GM12864 (cell line): ENCODE measurements at regions not wholly inside any gene's neighbourhood (a gene's known extent, or its start where the extent isn't known, plus 50 kb on each side); places are given as distances from the start of the nearest gene placed in this dataset.

ENCODE experiments used
- DNase-seq: peaks from one replicate; pipeline ENCODE4 v3.0.0-alpha.2; 2011; ENCODE audit warnings: low read depth
- H3K4me3 ChIP-seq: 2 replicates; pipeline ENCODE4 v1.5.1; 2011; ENCODE audit warnings: mild to moderate bottlenecking, low read depth, low read length, control low read depth
- TF ChIP-seq, protein P1 (sequence below): IDR thresholded peaks from 2 replicates; pipeline ENCODE4 v1.5.1; 2011; ENCODE audit warnings: low read depth, mild to moderate bottlenecking, moderate library complexity, low read length, control low read depth, inconsistent platforms; ENCODE audit errors: missing control alignments

- DNase-seq: no peak
- H3K4me3 ChIP-seq: no peak overlapping the region
- TF ChIP-seq, protein P1, sequence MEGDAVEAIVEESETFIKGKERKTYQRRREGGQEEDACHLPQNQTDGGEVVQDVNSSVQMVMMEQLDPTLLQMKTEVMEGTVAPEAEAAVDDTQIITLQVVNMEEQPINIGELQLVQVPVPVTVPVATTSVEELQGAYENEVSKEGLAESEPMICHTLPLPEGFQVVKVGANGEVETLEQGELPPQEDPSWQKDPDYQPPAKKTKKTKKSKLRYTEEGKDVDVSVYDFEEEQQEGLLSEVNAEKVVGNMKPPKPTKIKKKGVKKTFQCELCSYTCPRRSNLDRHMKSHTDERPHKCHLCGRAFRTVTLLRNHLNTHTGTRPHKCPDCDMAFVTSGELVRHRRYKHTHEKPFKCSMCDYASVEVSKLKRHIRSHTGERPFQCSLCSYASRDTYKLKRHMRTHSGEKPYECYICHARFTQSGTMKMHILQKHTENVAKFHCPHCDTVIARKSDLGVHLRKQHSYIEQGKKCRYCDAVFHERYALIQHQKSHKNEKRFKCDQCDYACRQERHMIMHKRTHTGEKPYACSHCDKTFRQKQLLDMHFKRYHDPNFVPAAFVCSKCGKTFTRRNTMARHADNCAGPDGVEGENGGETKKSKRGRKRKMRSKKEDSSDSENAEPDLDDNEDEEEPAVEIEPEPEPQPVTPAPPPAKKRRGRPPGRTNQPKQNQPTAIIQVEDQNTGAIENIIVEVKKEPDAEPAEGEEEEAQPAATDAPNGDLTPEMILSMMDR: no peak
These were observed 296.2 kb upstream of the ANO3 start for GRCh38 chr11:26035696-26036095.

GRCh38 chr11:26037716-26038115, 294.2 kb upstream of the ANO3 start:
- TF ChIP-seq, protein P1: no peak
- DNase-seq: no peak
- no peak overlapping the region for H3K4me3 ChIP-seq

- TF ChIP-seq, protein P1: no peak
- H3K4me3 ChIP-seq: no peak overlapping the region
- no peak for DNase-seq
These were observed 291.6 kb upstream of the ANO3 start for GRCh38 chr11:26040339-26040738.

DNA sequence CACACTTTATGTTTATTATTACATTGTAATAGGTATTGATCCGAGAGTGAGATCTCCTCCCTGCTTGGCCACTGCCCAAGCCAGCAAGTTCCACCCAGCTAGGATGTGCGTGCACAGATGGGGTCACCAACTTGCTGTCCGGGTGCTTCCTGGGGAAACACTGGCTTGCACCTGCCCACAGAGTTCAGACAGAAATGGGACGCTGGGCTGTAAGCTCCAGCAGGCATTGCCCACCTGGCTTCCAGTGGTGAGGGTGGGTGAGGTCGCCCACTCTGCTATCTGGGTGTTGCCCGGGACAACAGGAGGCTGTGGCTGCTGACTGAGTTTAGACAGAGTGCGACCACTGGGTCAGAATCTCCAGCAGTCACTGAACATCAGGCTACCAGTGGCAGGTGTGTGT, 289.8 kb upstream of the ANO3 start:
- TF ChIP-seq, protein P1: no peak
- DNase-seq: no peak
- H3K4me3 ChIP-seq: no peak overlapping the region

- no peak for DNase-seq
- TF ChIP-seq, protein P1: no peak
- no peak overlapping the region for H3K4me3 ChIP-seq
These were observed 288.3 kb upstream of the ANO3 start for GRCh38 chr11:26043665-26044064.

- TF ChIP-seq, protein P1: no peak
- no peak for DNase-seq
- H3K4me3 ChIP-seq: no peak overlapping the region
These were observed 287.5 kb upstream of the ANO3 start for GRCh38 chr11:26044389-26044788.

DNA sequence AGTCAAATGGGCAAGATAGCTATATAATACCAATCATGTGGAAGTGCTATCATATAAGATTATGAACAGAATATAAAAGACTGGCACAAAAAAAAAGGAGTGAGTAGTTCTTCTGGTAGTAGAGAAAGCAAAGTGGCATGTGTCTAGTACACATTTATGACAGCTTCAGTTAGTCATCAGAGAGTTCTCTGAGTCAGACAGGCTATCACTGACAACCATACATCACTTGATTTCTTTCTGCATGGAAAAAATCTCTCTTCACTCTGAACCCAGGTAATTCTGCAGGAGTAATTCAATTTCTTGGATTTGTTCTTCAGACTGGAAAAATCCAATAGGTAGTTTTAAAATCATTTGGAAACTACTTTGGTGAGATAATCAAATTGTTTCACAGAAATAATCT, 286.8 kb upstream of the ANO3 start:
- DNase-seq: no peak
- no peak overlapping the region for H3K4me3 ChIP-seq
- TF ChIP-seq, protein P1: no peak
